HEK293T (cell line): ENCODE measurements at regions not wholly inside any gene's neighbourhood (a gene's known extent, or its start where the extent isn't known, plus 50 kb on each side); places are given as distances from the start of the nearest gene placed in this dataset.

Source experiments
- CTCF ChIA-PET: fragments of 350-600 bp; formaldehyde crosslinking; extraction: SDS; loops from one replicate; lab custom pipeline; 2021; ENCODE audit warnings: antibody characterized with exemption, inconsistent platforms; lab: Yijun Ruan, JAX
- POLR2A ChIA-PET: fragments of 350-600 bp; formaldehyde crosslinking; extraction: SDS; loops from one replicate; lab custom pipeline; 2020; ENCODE audit warnings: antibody characterized with exemption, inconsistent platforms; lab: Yijun Ruan, JAX
- DNase-seq: peaks from one replicate; pipeline ENCODE4 v3.0.0; 2012; ENCODE audit warnings: mixed read lengths; ENCODE audit errors: extremely low spot score
- ARNT ChIP-seq: fragments of 450-650 bp; IDR thresholded peaks from 2 replicates; pipeline ENCODE4 v1.6.1; 2017; ENCODE audit warnings: mild to moderate bottlenecking
- BHLHE40 ChIP-seq: fragments of 450-650 bp; IDR thresholded peaks from 2 replicates; pipeline ENCODE4 v1.6.1; 2016; ENCODE audit warnings: mild to moderate bottlenecking, moderate library complexity, borderline replicate concordance
- CTBP1 ChIP-seq: fragments of 450-650 bp; IDR thresholded peaks from 2 replicates; pipeline ENCODE4 v1.6.1; 2016; ENCODE audit warnings: borderline replicate concordance
- ELF4 ChIP-seq: fragments of 450-650 bp; IDR thresholded peaks from 2 replicates; pipeline ENCODE4 v1.6.1; 2017; ENCODE audit warnings: antibody characterized with exemption
- FOXA1 ChIP-seq: fragments of 450-650 bp; IDR thresholded peaks from 2 replicates; pipeline ENCODE4 v1.6.1; 2016; ENCODE audit warnings: mild to moderate bottlenecking
- FOXK2 ChIP-seq: fragments of 450-650 bp; IDR thresholded peaks from 2 replicates; pipeline ENCODE4 v1.6.1; 2016; ENCODE audit warnings: mild to moderate bottlenecking
- FOXM1 ChIP-seq: fragments of 450-650 bp; IDR thresholded peaks from 2 replicates; pipeline ENCODE4 v1.6.1; 2017; ENCODE audit warnings: mild to moderate bottlenecking, borderline replicate concordance
- HDGF ChIP-seq: fragments of 450-650 bp; IDR thresholded peaks from 2 replicates; pipeline ENCODE4 v1.6.1; 2017; ENCODE audit warnings: antibody characterized with exemption, borderline replicate concordance
- L3MBTL2 ChIP-seq: fragments of 450-650 bp; conservative IDR thresholded peaks from 2 replicates; pipeline ENCODE4 v1.6.1; 2016; ENCODE audit warnings: mild to moderate bottlenecking
- LEF1 ChIP-seq: fragments of 450-650 bp; IDR thresholded peaks from 2 replicates; pipeline ENCODE4 v1.6.1; 2017; ENCODE audit warnings: mild to moderate bottlenecking, borderline replicate concordance
- NFRKB ChIP-seq: fragments of 450-650 bp; IDR thresholded peaks from 2 replicates; pipeline ENCODE4 v1.6.1; 2016; ENCODE audit warnings: mild to moderate bottlenecking, moderate library complexity
- PKNOX1 ChIP-seq: fragments of 450-650 bp; IDR thresholded peaks from 2 replicates; pipeline ENCODE4 v1.6.1; 2016
- SP1 ChIP-seq: fragments of 450-650 bp; IDR thresholded peaks from 2 replicates; pipeline ENCODE4 v1.6.1; 2017
- SUZ12 ChIP-seq: fragments of 450-650 bp; IDR thresholded peaks from 2 replicates; pipeline ENCODE4 v1.6.1; 2016; ENCODE audit warnings: mild to moderate bottlenecking
- TARDBP ChIP-seq: fragments of 450-650 bp; IDR thresholded peaks from 2 replicates; pipeline ENCODE4 v1.6.1; 2016
- ZNF384 ChIP-seq: fragments of 450-650 bp; IDR thresholded peaks from 2 replicates; pipeline ENCODE4 v1.6.1; 2016

- no peak for DNase-seq
- POLR2A ChIA-PET = no interaction called here
- TF ChIP-seq FOXA1 (no peak), FOXK2 (no peak), PKNOX1 (no peak), BHLHE40 (no peak), ARNT (no peak)
- CTCF ChIA-PET = no interaction called here
Observed at GRCh38 chr12:59031313-59031712, 111.0 kb upstream of the LRIG3 start.

GRCh38 chr12:59030415-59030814 is 110.1 kb upstream of the LRIG3 start:
- no peak for DNase-seq
- ChIA-PET POLR2A (no interaction called here), CTCF (no interaction called here)
- TF ChIP-seq SUZ12 = no peak
- TF ChIP-seq FOXM1 = no peak
- no peak for TF ChIP-seq CTBP1
- no peak for TF ChIP-seq SP1
- TF ChIP-seq ARNT = no peak
- no peak for TF ChIP-seq BHLHE40
- TF ChIP-seq TARDBP = no peak
- no peak for TF ChIP-seq L3MBTL2
- no peak for TF ChIP-seq FOXA1
- TF ChIP-seq PKNOX1 = no peak
- no peak for TF ChIP-seq NFRKB
- TF ChIP-seq ZNF384 = no peak

GRCh38 chr12:59027199-59027598 is 106.9 kb upstream of the LRIG3 start:
- DNase-seq = no peak
- no peak for TF ChIP-seq HDGF
- TF ChIP-seq CTBP1 = no peak
- TF ChIP-seq ZNF384 = no peak
- TF ChIP-seq NFRKB = no peak
- TF ChIP-seq SP1 = no peak
- TF ChIP-seq LEF1 = no peak
- no peak for TF ChIP-seq ELF4
- no peak for TF ChIP-seq PKNOX1
- no peak for TF ChIP-seq FOXA1
- no peak for TF ChIP-seq L3MBTL2
- no peak for TF ChIP-seq SUZ12
- no peak for TF ChIP-seq FOXK2
- TF ChIP-seq FOXM1 = no peak
- TF ChIP-seq ARNT = no peak
- no peak for TF ChIP-seq TARDBP
- TF ChIP-seq BHLHE40 = no peak
- CTCF ChIA-PET = no interaction called here
- POLR2A ChIA-PET = no interaction called here

- TF ChIP-seq LEF1 = no peak
- TF ChIP-seq FOXK2 = no peak
- no peak for TF ChIP-seq SP1
- TF ChIP-seq FOXA1 = no peak
- TF ChIP-seq ZNF384 = no peak
- TF ChIP-seq L3MBTL2 = no peak
- TF ChIP-seq HDGF = no peak
- TF ChIP-seq SUZ12 = no peak
- TF ChIP-seq BHLHE40 = no peak
- no peak for TF ChIP-seq CTBP1
- no peak for TF ChIP-seq ELF4
- TF ChIP-seq FOXM1 = no peak
- TF ChIP-seq TARDBP = no peak
- no peak for DNase-seq
- POLR2A ChIA-PET = no interaction called here
- CTCF ChIA-PET = no interaction called here
Observed at GRCh38 chr12:59023861-59024424, 103.6 kb upstream of the LRIG3 start.

GRCh38 chr12:59020073-59020946 is 100.0 kb upstream of the LRIG3 start:
- ChIA-PET CTCF (no interaction called here), POLR2A (no interaction called here)
- DNase-seq = no peak
- TF ChIP-seq FOXA1 (no peak), ARNT (no peak), SP1 (no peak), BHLHE40 (no peak), TARDBP (no peak), FOXM1 (no peak), FOXK2 (no peak), PKNOX1 (no peak), L3MBTL2 (no peak), ELF4 (no peak), SUZ12 (no peak)
